Epithelial cell of proximal tubule (primary cell): ENCODE measurements at regions not wholly inside any gene's neighbourhood (a gene's known extent, or its start where the extent isn't known, plus 50 kb on each side); places are given as distances from the start of the nearest gene placed in this dataset.

ENCODE experiments used
- DNase-seq: peaks from one replicate; pipeline ENCODE4 v3.0.0-alpha.2; 2011; ENCODE audit warnings: low read depth
- H3K4me3 ChIP-seq: 2 replicates; pipeline ENCODE4 v1.5.1; 2011; ENCODE audit warnings: low read depth, mild to moderate bottlenecking, low read length
- CTCF ChIP-seq: conservative IDR thresholded peaks from 2 replicates; pipeline ENCODE4 v1.5.1; 2012; ENCODE audit warnings: low read depth, mild to moderate bottlenecking, low read length

- no peak overlapping the region for H3K4me3 ChIP-seq
- no peak for TF ChIP-seq CTCF
- DNase-seq, result no peak
Observed at GRCh38 chr16:6492742-6493141, 839.9 kb upstream of the RBFOX1 start.

- DNase-seq, result no peak
- TF ChIP-seq CTCF, result no peak
- no peak overlapping the region for H3K4me3 ChIP-seq
Observed at GRCh38 chr16:6484935-6485334, 847.7 kb upstream of the RBFOX1 start.

- no peak for TF ChIP-seq CTCF
- no peak for DNase-seq
- H3K4me3 ChIP-seq, result no peak overlapping the region
Observed at GRCh38 chr16:6484081-6484480, 848.6 kb upstream of the RBFOX1 start.

GRCh38 chr16:6483469-6484033, 849.1 kb upstream of the RBFOX1 start:
- no peak for DNase-seq
- no peak for TF ChIP-seq CTCF

GRCh38 chr16:6482696-6483468, 849.8 kb upstream of the RBFOX1 start:
- H3K4me3 ChIP-seq, result no peak overlapping the region
- TF ChIP-seq CTCF, result no peak
- DNase-seq, result no peak

More at GRCh38 chr16:6483469-6484033, 849.1 kb upstream of the RBFOX1 start:
- no peak overlapping the region for H3K4me3 ChIP-seq

- no peak for TF ChIP-seq CTCF
- H3K4me3 ChIP-seq, result no peak overlapping the region
- no peak for DNase-seq
Observed at GRCh38 chr16:6481894-6482293, 850.8 kb upstream of the RBFOX1 start.

- H3K4me3 ChIP-seq, result no peak overlapping the region
- TF ChIP-seq CTCF, result no peak
- DNase-seq, result no peak
Observed at GRCh38 chr16:6453742-6454141, 878.9 kb upstream of the RBFOX1 start.
